CD14-positive monocyte (primary cell): ENCODE measurements at regions not wholly inside any gene's neighbourhood (a gene's known extent, or its start where the extent isn't known, plus 50 kb on each side); places are given as distances from the start of the nearest gene placed in this dataset.
"Not testable (repeated sequence)": the region's sequence is repeated elsewhere in the genome, so short reads cannot be mapped to it uniquely, and the experiment has no call there.

Experiments
- DNase-seq, 3 donors: peaks; one replicate each; pipeline ENCODE4 v3.0.0-alpha.2; 2011 to 2022
- H2AFZ ChIP-seq: 2 replicates; pipeline ENCODE4 v1.6.0; 2012; ENCODE audit warnings: mild to moderate bottlenecking, low read depth, low read length, inconsistent platforms; ENCODE audit not compliant: insufficient read depth, poor library complexity, severe bottlenecking
- H3K27ac ChIP-seq, 2 donors: 1 replicate in 1 of 2; 2 replicates in 1 of 2; pipeline ENCODE4 v1.5.1; 2012 to 2013; ENCODE audit warnings: low read length in 2 of 2, control low read depth in 1 of 2, inconsistent platforms in 1 of 2, low read depth in 1 of 2, mild to moderate bottlenecking in 1 of 2
- H3K27me3 ChIP-seq, 2 donors: one replicate each; pipeline versions ENCODE4 v1.6.0 to v1.6.1; 2011 to 2013; ENCODE audit warnings: low read length in 2 of 2; ENCODE audit not compliant: control insufficient read depth in 2 of 2, insufficient read depth in 2 of 2
- H3K36me3 ChIP-seq, 2 donors: replicated peaks in 1 of 2; 1 replicate in 1 of 2; 2 replicates in 1 of 2; pipeline versions ENCODE4 v1.5.1 to v1.6.1; 2012 to 2013; ENCODE audit warnings: low read length in 2 of 2, control low read depth in 1 of 2, inconsistent platforms in 1 of 2, mild to moderate bottlenecking in 1 of 2; ENCODE audit not compliant: insufficient read depth in 2 of 2, control insufficient read depth in 1 of 2
- H3K4me1 ChIP-seq, 2 donors: 1 replicate in 1 of 2; 2 replicates in 1 of 2; pipeline versions ENCODE4 v1.5.1 to v1.6.1; 2012 to 2013; ENCODE audit warnings: low read length in 2 of 2, control low read depth in 1 of 2, inconsistent platforms in 1 of 2, mild to moderate bottlenecking in 1 of 2, moderate library complexity in 1 of 2; ENCODE audit not compliant: insufficient read depth in 2 of 2, control insufficient read depth in 1 of 2
- H3K4me2 ChIP-seq: replicated peaks from 2 replicates; pipeline ENCODE3; 2012; ENCODE audit warnings: low read length, moderate library complexity, mild to moderate bottlenecking; ENCODE audit not compliant: poor library complexity, severe bottlenecking; ENCODE audit errors: extremely low read depth
- H3K4me3 ChIP-seq, 3 experiments: fragments of 200-600 bp in 1 of 3; sonication (generic) in 1 of 3; replicated peaks in 1 of 3; 1 replicate in 2 of 3; 2 replicates in 1 of 3; pipeline ENCODE4 v1.5.1; 2011 to 2013; ENCODE audit warnings: low read length in 3 of 3, mild to moderate bottlenecking in 3 of 3, control low read depth in 2 of 3, low read depth in 2 of 3, inconsistent platforms in 1 of 3, moderate library complexity in 1 of 3
- H3K79me2 ChIP-seq: 2 replicates; pipeline ENCODE4 v1.6.0; 2012; ENCODE audit warnings: mild to moderate bottlenecking, control low read depth, inconsistent platforms, low read length, moderate library complexity; ENCODE audit not compliant: insufficient read depth
- H3K9ac ChIP-seq: 2 replicates; pipeline ENCODE4 v1.6.0; 2017; ENCODE audit warnings: low read length, mild to moderate bottlenecking; ENCODE audit not compliant: insufficient read depth, poor library complexity, severe bottlenecking
- H3K9me3 ChIP-seq, 2 donors: replicated peaks in 1 of 2; 1 replicate in 1 of 2; 2 replicates in 1 of 2; pipeline versions ENCODE4 v1.5.1 to v1.6.1; 2012 to 2013; ENCODE audit warnings: low read length in 2 of 2, control low read depth in 1 of 2; ENCODE audit not compliant: control insufficient read depth in 1 of 2, insufficient read depth in 1 of 2
- H4K20me1 ChIP-seq: 2 replicates; pipeline ENCODE4 v1.6.0; 2012; ENCODE audit warnings: mild to moderate bottlenecking, low read length, control low read depth, moderate library complexity; ENCODE audit not compliant: insufficient read depth
- H3K27ac Mint-ChIP-seq, 7 donors: one replicate each; pipeline ENCODE4 v1.8.0; 2020; ENCODE audit warnings: mild to moderate bottlenecking in 7 of 7, mixed read lengths in 7 of 7, moderate library complexity in 6 of 7, inconsistent platforms in 2 of 7
- H3K27me3 Mint-ChIP-seq, 3 donors: one replicate each; pipeline ENCODE4 v1.8.0; 2021 to 2022; ENCODE audit warnings: low read depth in 3 of 3, mild to moderate bottlenecking in 3 of 3, mixed read lengths in 3 of 3, moderate library complexity in 3 of 3, inconsistent platforms in 1 of 3
- H3K36me3 Mint-ChIP-seq, 2 donors: one replicate each; pipeline ENCODE4 v1.8.0; 2020; ENCODE audit warnings: mixed read lengths in 2 of 2, inconsistent platforms in 1 of 2, mild to moderate bottlenecking in 1 of 2
- H3K4me1 Mint-ChIP-seq: one replicate; pipeline ENCODE4 v1.8.0; 2020; ENCODE audit warnings: mild to moderate bottlenecking, mixed read lengths
- H3K4me3 Mint-ChIP-seq, 2 donors: one replicate each; pipeline ENCODE4 v1.8.0; 2020; ENCODE audit warnings: mild to moderate bottlenecking in 2 of 2, mixed read lengths in 2 of 2, moderate library complexity in 1 of 2
- H3K9me3 Mint-ChIP-seq, 7 donors: one replicate each; pipeline ENCODE4 v1.8.0; 2020 to 2022; ENCODE audit warnings: mixed read lengths in 7 of 7, mild to moderate bottlenecking in 6 of 7, moderate library complexity in 6 of 7, inconsistent platforms in 2 of 7
- CTCF ChIP-seq: fragments of 200-600 bp; IDR thresholded peaks from one replicate; pipeline ENCODE4 v1.8.0; 2022; ENCODE audit warnings: antibody characterized with exemption, mild to moderate bottlenecking
- WGBS: methylation state at CpG from one replicate; pipeline ENCODE4 v1.1.5; 2013; ENCODE audit warnings: missing lambda C conversion rate; ENCODE audit not compliant: insufficient coverage; 5-methylcytosine and 5-hydroxymethylcytosine counted together
- intact Hi-C, 2 donors: fragments of 100-400 bp; cut with micrococcal nuclease; formaldehyde crosslinking; loops; one replicate each; pipeline versions ENCODE4 v1.15.0 to v1.15.1; 2023

GRCh38 chrX:109155161-109155560 lies 326.7 kb downstream of the GUCY2F start:
- Mint-ChIP-seq H3K9me3 (peaks cover 0 to 12% (median 4%) of the 10 kb centered on the region in 7 donors), H3K4me1 (no peaks in the 10 kb centered on the region), H3K36me3 (no peaks in the 10 kb centered on the region), H3K27ac (no peak overlapping the region), H3K27me3 (no peaks in the 10 kb centered on the region), H3K4me3 (no peak overlapping the region)
- Histone ChIP-seq H3K27ac (no peak overlapping the region), H3K27me3 (no peaks in the 10 kb centered on the region), H3K9ac (no peak overlapping the region), H3K4me1 (no peaks in the 10 kb centered on the region), H3K36me3 (no peaks in the 10 kb centered on the region), H3K79me2 (no peaks in the 10 kb centered on the region), H3K4me2 (no peak overlapping the region), H3K4me3 (no peak overlapping the region), H3K9me3 (peaks cover 5 to 6% of the 10 kb centered on the region in 2 donors), H2AFZ (no peak overlapping the region), H4K20me1 (no peaks in the 10 kb centered on the region)
- TF ChIP-seq CTCF = no peak
- intact Hi-C loops = no loop called here
- WGBS = no CpG with 5 or more reads among the region's 1 CpG
- no peak for DNase-seq

GRCh38 chrX:109144173-109144572 lies 337.7 kb downstream of the GUCY2F start:
- intact Hi-C loops, H3K4me1 Mint-ChIP-seq, H3K9ac ChIP-seq, H3K4me3 Mint-ChIP-seq, H4K20me1 ChIP-seq, H3K27me3 Mint-ChIP-seq, H3K27me3 ChIP-seq, DNase-seq, H3K79me2 ChIP-seq, H3K4me1 ChIP-seq, H2AFZ ChIP-seq, H3K36me3 Mint-ChIP-seq, H3K27ac ChIP-seq, H3K4me2 ChIP-seq, H3K4me3 ChIP-seq, H3K9me3 ChIP-seq, H3K27ac Mint-ChIP-seq, H3K36me3 ChIP-seq: not testable (repeated sequence)
- H3K9me3 Mint-ChIP-seq = peaks cover 0 to 18% (median 13%) of the 10 kb centered on the region in 7 donors
- WGBS = 80% methylated on average over 1 of the region's 1 CpG
